ENCODE measurements at regions not wholly inside any gene's neighbourhood (a gene's known extent, or its start where the extent isn't known, plus 50 kb on each side); places are given as distances from the start of the nearest gene placed in this dataset.
"Not testable (repeated sequence)": the region's sequence is repeated elsewhere in the genome, so short reads cannot be mapped to it uniquely, and the experiment has no call there.

DNA sequence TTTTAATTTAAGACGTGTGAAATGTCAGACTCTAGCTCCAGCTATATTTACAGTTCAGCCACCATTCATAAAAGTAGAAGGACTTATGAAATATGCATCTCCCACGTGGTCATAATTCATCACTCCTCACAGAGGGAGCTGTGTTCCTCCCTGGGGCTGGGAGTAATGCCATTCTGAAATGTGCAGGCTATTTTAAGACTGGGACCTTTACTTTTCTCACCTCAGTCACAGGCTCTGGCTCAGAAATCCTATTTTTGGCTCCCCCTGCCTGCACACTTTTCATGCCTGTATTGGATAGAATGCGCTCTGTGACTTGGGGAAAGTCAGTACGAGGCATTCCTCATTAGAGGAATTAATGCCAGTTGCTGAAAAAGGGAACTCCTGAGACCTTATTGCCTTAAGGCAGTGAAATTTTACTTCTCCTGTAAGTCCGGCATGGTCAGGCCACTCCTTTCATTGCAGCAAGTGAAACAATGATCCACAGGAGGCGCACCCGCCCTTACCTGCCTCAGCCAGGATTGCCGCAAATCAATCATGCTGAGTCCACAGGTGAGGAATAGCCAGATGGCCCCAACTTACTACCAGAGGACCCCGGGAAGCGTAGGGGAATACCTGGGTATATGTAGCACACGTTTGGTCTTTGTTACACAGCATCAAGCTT lies 1133.2 kb upstream of the TMEM132C start:
- TF ChIP-seq CTCF (conservative IDR thresholded peaks at IDR 0.05) (no peak), ZFX (IDR thresholded peaks at IDR 0.05) (no peak)
- no peak overlapping the region for H3K27ac ChIP-seq

GRCh38 chr12:127140864-127141484 lies 1126.0 kb upstream of the TMEM132C start:
- not testable (repeated sequence) for H3K27ac ChIP-seq

DNA sequence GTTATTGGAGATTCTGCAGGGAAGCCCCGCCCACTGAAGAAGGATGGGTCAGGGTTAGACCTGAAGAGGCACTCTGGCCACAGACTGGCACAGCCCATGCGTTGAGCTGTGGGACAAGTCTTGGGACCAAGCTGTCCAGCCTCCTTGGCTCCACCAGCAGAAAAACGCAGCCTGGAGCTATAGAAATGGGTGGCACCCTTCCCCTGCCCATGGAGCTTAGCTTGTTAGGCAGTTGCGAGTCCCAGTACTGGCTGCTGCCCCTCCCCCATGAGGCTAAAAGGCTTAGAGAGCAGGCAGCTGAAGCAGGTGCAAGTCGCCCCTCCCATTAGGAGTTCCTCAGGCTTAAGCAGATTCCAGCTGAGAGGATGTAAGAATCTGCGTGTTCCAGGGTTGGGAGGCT lies 1124.0 kb upstream of the TMEM132C start:
- no peak overlapping the region for H3K27ac ChIP-seq
- TF ChIP-seq CTCF (conservative IDR thresholded peaks at IDR 0.05) (no peak), ZFX (IDR thresholded peaks at IDR 0.05) (no peak)

GRCh38 chr12:127144770-127145169 lies 1122.2 kb upstream of the TMEM132C start:
- TF ChIP-seq ZFX (IDR thresholded peaks at IDR 0.05) (no peak), CTCF (conservative IDR thresholded peaks at IDR 0.05) (no peak)
- no peak overlapping the region for H3K27ac ChIP-seq

DNA sequence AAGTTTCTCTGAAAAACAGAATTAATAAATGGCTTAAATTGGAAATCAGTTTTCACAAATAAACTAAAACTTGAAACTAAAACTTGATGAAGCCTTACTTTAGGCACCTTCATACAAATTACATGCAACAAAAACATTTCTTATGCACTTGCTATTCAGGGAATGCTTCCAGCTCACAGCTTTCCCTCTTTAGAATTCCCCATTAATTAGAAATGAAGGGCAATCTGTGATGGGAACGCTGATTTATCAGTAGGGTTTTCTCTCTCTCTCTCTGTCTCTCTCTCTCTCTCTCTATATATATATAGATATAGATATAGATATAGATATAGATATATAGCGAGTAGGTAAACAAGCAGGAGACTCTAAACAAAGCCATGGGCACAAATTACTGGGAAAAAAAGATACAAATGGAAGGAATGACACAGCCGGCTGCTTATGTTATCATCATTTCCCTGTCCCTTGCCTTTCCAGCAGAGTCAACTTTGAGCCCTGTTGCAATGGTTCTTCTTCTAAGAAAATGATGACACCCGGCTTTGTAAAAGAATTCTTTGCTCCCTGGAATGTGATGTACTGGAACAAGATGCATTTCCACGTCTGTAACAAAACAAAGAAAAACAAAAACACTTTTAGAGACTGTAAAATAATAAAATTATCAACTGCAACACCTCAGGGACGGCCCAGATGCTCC lies 1121.6 kb upstream of the TMEM132C start:
- no peak for TF ChIP-seq CTCF (conservative IDR thresholded peaks at IDR 0.05)
- no peak for TF ChIP-seq ZFX (IDR thresholded peaks at IDR 0.05)
- no peak overlapping the region for H3K27ac ChIP-seq

DNA sequence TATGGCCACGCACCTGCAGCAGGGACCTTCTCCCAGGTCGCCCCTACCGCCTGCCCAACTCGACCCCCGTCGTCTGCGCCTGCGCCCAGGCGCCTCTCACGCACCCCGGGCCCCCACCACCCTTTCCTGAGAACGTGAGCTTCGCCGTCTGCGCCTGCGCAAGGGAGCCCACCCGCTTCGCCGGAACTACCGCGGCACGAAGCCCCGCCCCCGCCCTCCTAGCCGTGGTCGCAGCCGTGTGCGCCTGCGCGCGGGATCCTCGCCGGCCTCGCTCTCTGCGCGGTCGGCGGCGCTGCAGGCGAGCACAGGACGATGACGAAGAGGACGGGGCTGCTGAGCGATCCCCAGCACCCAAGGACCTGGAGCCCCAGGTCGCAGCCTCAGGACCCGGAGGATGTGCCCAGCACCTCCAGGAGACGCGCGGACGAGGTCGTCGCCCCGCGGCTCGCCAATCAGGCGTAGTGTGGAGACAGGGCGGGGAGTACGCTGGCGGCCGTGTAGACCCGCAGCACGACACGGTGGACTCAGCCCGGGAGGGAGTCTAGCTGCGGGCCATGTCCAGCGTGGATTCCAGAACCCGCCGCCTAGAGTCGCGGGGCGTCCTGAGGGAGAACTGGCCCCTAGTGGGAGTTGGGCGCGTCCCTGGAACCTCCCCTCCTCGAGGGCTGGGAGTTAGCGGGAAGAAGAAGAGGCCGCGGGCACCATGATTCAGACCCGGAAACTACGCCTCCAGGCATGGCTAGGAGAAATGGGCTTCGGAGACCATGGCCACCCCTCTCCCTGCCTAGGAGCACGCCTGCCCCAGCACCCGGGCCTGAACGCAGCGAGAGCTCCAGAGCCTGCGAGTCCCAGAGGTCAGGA lies 1120.8 kb upstream of the TMEM132C start:
- no peak for TF ChIP-seq CTCF (conservative IDR thresholded peaks at IDR 0.05)
- no peak for TF ChIP-seq ZFX (IDR thresholded peaks at IDR 0.05)
- no peak overlapping the region for H3K27ac ChIP-seq

GRCh38 chr12:127146991-127147718 lies 1119.8 kb upstream of the TMEM132C start:
- H3K27ac ChIP-seq, result no peak overlapping the region
- no peak for TF ChIP-seq CTCF (conservative IDR thresholded peaks at IDR 0.05)
- no peak for TF ChIP-seq ZFX (IDR thresholded peaks at IDR 0.05)
